Upper lobe of left lung (tissue), 6 donors: ENCODE measurements at regions not wholly inside any gene's neighbourhood (a gene's known extent, or its start where the extent isn't known, plus 50 kb on each side); places are given as distances from the start of the nearest gene placed in this dataset.

Experiments used
- ATAC-seq, 2 donors: fragments of 200-7000 bp; cut with Tn5 transposase; one replicate each; pipeline ENCODE4 v1.9.1; 2022; ENCODE audit warnings: mild to moderate bottlenecking in 2 of 2, moderate library complexity in 2 of 2; ENCODE audit not compliant: low FRiP score in 2 of 2
- DNase-seq, 2 donors: peaks; one replicate each; pipeline ENCODE4 v3.0.0-alpha.2; 2019 to 2020
- H3K27ac ChIP-seq, 4 donors: fragments of 200-600 bp; sonication (generic); one replicate each; pipeline ENCODE4 v1.5.1; 2016 to 2019
- H3K27me3 ChIP-seq, 4 donors: fragments of 200-600 bp; sonication (generic); one replicate each; pipeline ENCODE4 v1.5.1; 2017 to 2019
- H3K36me3 ChIP-seq, 4 donors: fragments of 200-600 bp; sonication (generic); one replicate each; pipeline ENCODE4 v1.5.1; 2016 to 2019
- H3K4me1 ChIP-seq, 4 donors: fragments of 200-600 bp; sonication (generic); one replicate each; pipeline ENCODE4 v1.5.1; 2018 to 2019
- H3K4me3 ChIP-seq, 4 donors: fragments of 200-600 bp; sonication (generic); one replicate each; pipeline ENCODE4 v1.5.1; 2017 to 2019; ENCODE audit warnings: mild to moderate bottlenecking in 2 of 4, moderate library complexity in 1 of 4
- H3K9me3 ChIP-seq, 4 donors: fragments of 200-600 bp; sonication (generic); one replicate each; pipeline ENCODE4 v1.5.1; 2018 to 2019
- CTCF ChIP-seq, 6 experiments: fragments of 450-650 bp in 4 of 6; fragments of 200-600 bp in 2 of 6; sonication (generic) in 2 of 6; IDR thresholded peaks; one replicate each; pipeline ENCODE4 v1.5.1; 2016 to 2019; ENCODE audit warnings: antibody characterized with exemption in 6 of 6
- EP300 ChIP-seq, 4 donors: sonication (generic); formaldehyde crosslinking; IDR thresholded peaks; one replicate each; pipeline ENCODE4 v1.5.1; 2017; ENCODE audit warnings: antibody characterized with exemption in 4 of 4, control low read depth in 2 of 4
- POLR2A ChIP-seq, 4 donors: fragments of 450-650 bp; IDR thresholded peaks; one replicate each; pipeline ENCODE4 v1.5.1; 2016 to 2017; ENCODE audit warnings: antibody characterized with exemption in 4 of 4, mild to moderate bottlenecking in 2 of 4
- POLR2AphosphoS5 ChIP-seq, 2 donors: sonication (generic); formaldehyde crosslinking; IDR thresholded peaks; one replicate each; pipeline ENCODE4 v1.5.1; 2017; ENCODE audit warnings: antibody characterized with exemption in 2 of 2
- WGBS, 2 donors: methylation state at CpG; one replicate each; pipeline ENCODE4 v1.1.5; 2017 to 2018; 5-methylcytosine and 5-hydroxymethylcytosine counted together
- donor health status: DM: no; HTN: no; CAD: no; lungs with moderate emphysema.
- donor health status: DM: no; HTN: yes; CAD: no; lungs with severe emphysema.

DNA sequence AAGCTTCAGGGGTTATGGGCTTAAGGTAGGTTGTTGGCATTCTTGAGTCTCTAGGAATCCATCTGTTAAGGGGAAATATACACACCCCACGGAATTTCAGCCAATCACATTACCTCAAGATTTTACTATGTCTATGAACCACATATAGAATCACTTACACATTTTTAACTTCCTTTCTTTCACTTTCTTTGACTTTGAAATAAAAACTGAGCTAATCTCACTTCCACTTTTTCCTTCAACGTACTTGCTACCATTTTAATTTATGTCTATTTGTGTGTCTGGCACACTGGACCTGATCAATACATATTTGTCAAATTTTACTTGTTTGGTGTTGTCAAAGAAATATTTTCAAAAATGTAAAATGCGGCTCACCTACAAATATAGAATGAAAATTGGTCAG is 545.4 kb upstream of the JAG1 start:
- ATAC-seq: no peak
- H3K36me3 ChIP-seq: no peaks in the 10 kb centered on the region
- H3K27me3 ChIP-seq: no peaks in the 10 kb centered on the region
- H3K9me3 ChIP-seq: no peaks in the 10 kb centered on the region
- DNase-seq: no peak
- no peak overlapping the region for H3K4me3 ChIP-seq
- H3K27ac ChIP-seq: no peak overlapping the region
- TF ChIP-seq POLR2A (IDR thresholded peaks at IDR 0.05): no peak
- TF ChIP-seq CTCF (IDR thresholded peaks at IDR 0.05): no peak
- TF ChIP-seq POLR2AphosphoS5 (IDR thresholded peaks at IDR 0.05): no peak
- no peak for TF ChIP-seq EP300 (IDR thresholded peaks at IDR 0.05)
- WGBS, 2 donors: 83 to 84% methylated on average over 3 of the region's 3 CpGs
- H3K4me1 ChIP-seq: peaks cover 0 to 16% (median 11%) of the 10 kb centered on the region in 4 donors

GRCh38 chr20:11221046-11221445 is 547.2 kb upstream of the JAG1 start:
- WGBS, 2 donors: 62 to 68% methylated on average over 2 of the region's 2 CpGs
- Histone ChIP-seq H3K36me3 (no peaks in the 10 kb centered on the region), H3K4me1 (peaks cover 0 to 16% (median 11%) of the 10 kb centered on the region in 4 donors), H3K27ac (no peak overlapping the region), H3K4me3 (no peak overlapping the region), H3K27me3 (no peaks in the 10 kb centered on the region), H3K9me3 (no peaks in the 10 kb centered on the region)
- DNase-seq (no peak), ATAC-seq (no peak)
- no peak for TF ChIP-seq CTCF (IDR thresholded peaks at IDR 0.05)
- no peak for TF ChIP-seq POLR2A (IDR thresholded peaks at IDR 0.05)
- no peak for TF ChIP-seq EP300 (IDR thresholded peaks at IDR 0.05)
- no peak for TF ChIP-seq POLR2AphosphoS5 (IDR thresholded peaks at IDR 0.05)

GRCh38 chr20:11222243-11222642 is 548.4 kb upstream of the JAG1 start:
- ATAC-seq: no peak

GRCh38 chr20:11227602-11228001 is 553.8 kb upstream of the JAG1 start:
- WGBS, 2 donors: 94 to 96% methylated on average over 3 of the region's 3 CpGs
- DNase-seq: no peak
- H3K9me3 ChIP-seq: no peaks in the 10 kb centered on the region
- no peak overlapping the region for H3K4me3 ChIP-seq
- peaks cover 0 to 10% (median 8%) of the 10 kb centered on the region in 4 donors for H3K4me1 ChIP-seq
- ATAC-seq: no peak
- H3K27me3 ChIP-seq: no peaks in the 10 kb centered on the region
- no peak overlapping the region for H3K27ac ChIP-seq
- H3K36me3 ChIP-seq: no peaks in the 10 kb centered on the region
- TF ChIP-seq POLR2A (IDR thresholded peaks at IDR 0.05): no peak
- TF ChIP-seq POLR2AphosphoS5 (IDR thresholded peaks at IDR 0.05): no peak
- no peak for TF ChIP-seq EP300 (IDR thresholded peaks at IDR 0.05)
- no peak for TF ChIP-seq CTCF (IDR thresholded peaks at IDR 0.05)

More at GRCh38 chr20:11222243-11222642, 548.4 kb upstream of the JAG1 start:
- WGBS, 2 donors: 82 to 88% methylated on average over 1 of the region's 1 CpG
- no peak for DNase-seq
- Histone ChIP-seq H3K36me3 (no peaks in the 10 kb centered on the region), H3K27me3 (no peaks in the 10 kb centered on the region), H3K4me1 (peaks cover 0 to 13% (median 7%) of the 10 kb centered on the region in 4 donors), H3K4me3 (no peak overlapping the region), H3K9me3 (no peaks in the 10 kb centered on the region), H3K27ac (no peak overlapping the region)
- TF ChIP-seq EP300 (IDR thresholded peaks at IDR 0.05): no peak
- no peak for TF ChIP-seq POLR2AphosphoS5 (IDR thresholded peaks at IDR 0.05)
- no peak for TF ChIP-seq CTCF (IDR thresholded peaks at IDR 0.05)
- no peak for TF ChIP-seq POLR2A (IDR thresholded peaks at IDR 0.05)

DNA sequence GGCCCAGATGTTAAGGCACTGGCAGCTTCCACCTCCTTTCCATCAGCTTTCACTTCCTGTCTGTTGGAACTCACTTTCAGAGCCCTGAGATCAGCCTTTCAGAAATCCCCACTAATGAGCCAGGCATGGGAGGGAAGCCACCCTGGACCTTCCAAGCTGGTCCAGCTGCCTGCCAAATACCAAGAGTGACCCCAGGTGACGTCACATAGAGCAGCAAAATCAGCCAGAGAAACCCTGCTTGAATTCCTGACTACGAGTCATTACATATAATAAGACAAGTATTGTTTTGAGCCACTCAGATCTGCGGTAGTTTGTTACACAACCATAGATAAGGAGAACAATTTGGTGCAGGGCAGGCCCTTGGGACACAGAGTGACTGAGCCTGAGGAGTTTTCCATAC is 556.0 kb upstream of the JAG1 start:
- Histone ChIP-seq H3K9me3 (no peaks in the 10 kb centered on the region), H3K36me3 (no peaks in the 10 kb centered on the region), H3K27me3 (no peaks in the 10 kb centered on the region), H3K27ac (peak overlapping the region; percentile 13 to 64 (median 43)), H3K4me3 (no peak overlapping the region), H3K4me1 (peaks cover 3 to 10% (median 9%) of the 10 kb centered on the region in 4 donors)
- 19 to 41% methylated on average over 2 to 3 of the region's 3 CpGs for WGBS, 2 donors
- peak; percentile 81 for ATAC-seq
- DNase-seq: peak in 1 of 2 donors; percentile 42
- TF ChIP-seq POLR2A (IDR thresholded peaks at IDR 0.05) (no peak), EP300 (IDR thresholded peaks at IDR 0.05) (peak in 1 of 4 donors; percentile 23), CTCF (IDR thresholded peaks at IDR 0.05) (no peak), POLR2AphosphoS5 (IDR thresholded peaks at IDR 0.05) (peak; percentile 13 to 56)
